ENCODE measurements at regions not wholly inside any gene's neighbourhood (a gene's known extent, or its start where the extent isn't known, plus 50 kb on each side); places are given as distances from the start of the nearest gene placed in this dataset.
"Not testable (repeated sequence)": the region's sequence is repeated elsewhere in the genome, so short reads cannot be mapped to it uniquely, and the experiment has no call there.

- no peak overlapping the region for H3K4me3 ChIP-seq (ENCODE audit: low read depth, low read length)
- H3K27ac ChIP-seq (ENCODE audit: insufficient read depth, low read length, poor library complexity, severe bottlenecking) = no peak overlapping the region
- H3K4me1 ChIP-seq (ENCODE audit: control insufficient read depth, insufficient read depth, low read length, poor library complexity, severe bottlenecking) = no peaks in the 10 kb centered on the region
- H3K36me3 ChIP-seq (ENCODE audit: control insufficient read depth, insufficient read depth, low read length) = no peaks in the 10 kb centered on the region
- H3K9me3 ChIP-seq (ENCODE audit: control insufficient read depth in 2 of 2, low read length in 2 of 2) = no peaks in the 10 kb centered on the region
- no peak for ATAC-seq (ENCODE audit: low read depth in 2 of 2)
- Mint-ChIP-seq H3K9me3 (peaks cover 0 to 2% (median 0%) of the 10 kb centered on the region in 7 donors), H3K27me3 (peaks cover 5% of the 10 kb centered on the region), H3K4me1 (no peaks in the 10 kb centered on the region), H3K4me3 (no peak overlapping the region), H3K36me3 (no peaks in the 10 kb centered on the region), H3K27ac (no peak overlapping the region)
- DNase-seq = no peak
- peaks cover under 1% of the 10 kb centered on the region for H3K27me3 ChIP-seq (ENCODE audit: control insufficient read depth, insufficient read depth, low read length)
Observed at GRCh38 chr2:55768991-55769390, 75.3 kb upstream of the PNPT1 start.

GRCh38 chr2:55766947-55767346 lies 73.3 kb upstream of the PNPT1 start:
- no peak overlapping the region for H3K27ac Mint-ChIP-seq
- H3K4me3 Mint-ChIP-seq = no peak overlapping the region
- H3K27me3 Mint-ChIP-seq = peaks cover 3% of the 10 kb centered on the region
- no peak for ATAC-seq (ENCODE audit: low read depth in 2 of 2)
- H3K36me3 Mint-ChIP-seq = no peaks in the 10 kb centered on the region
- H3K9me3 Mint-ChIP-seq = peaks cover 0 to 2% (median 0%) of the 10 kb centered on the region in 7 donors
- Histone ChIP-seq H3K36me3 (ENCODE audit: control insufficient read depth, insufficient read depth, low read length) (no peaks in the 10 kb centered on the region), H3K4me3 (ENCODE audit: low read depth, low read length) (no peak overlapping the region), H3K27ac (ENCODE audit: insufficient read depth, low read length, poor library complexity, severe bottlenecking) (no peak overlapping the region), H3K4me1 (ENCODE audit: control insufficient read depth, insufficient read depth, low read length, poor library complexity, severe bottlenecking) (no peaks in the 10 kb centered on the region), H3K9me3 (ENCODE audit: control insufficient read depth in 2 of 2, low read length in 2 of 2) (no peaks in the 10 kb centered on the region), H3K27me3 (ENCODE audit: control insufficient read depth, insufficient read depth, low read length) (peaks cover 6% of the 10 kb centered on the region)
- no peaks in the 10 kb centered on the region for H3K4me1 Mint-ChIP-seq
- no peak for DNase-seq

- not testable (repeated sequence) for H3K9me3 Mint-ChIP-seq; H3K4me1 Mint-ChIP-seq; H3K4me1 ChIP-seq (ENCODE audit: control insufficient read depth, insufficient read depth, low read length, poor library complexity, severe bottlenecking); H3K36me3 Mint-ChIP-seq; H3K27me3 Mint-ChIP-seq; H3K27me3 ChIP-seq (ENCODE audit: control insufficient read depth, insufficient read depth, low read length); H3K27ac Mint-ChIP-seq; H3K27ac ChIP-seq (ENCODE audit: insufficient read depth, low read length, poor library complexity, severe bottlenecking); H3K36me3 ChIP-seq (ENCODE audit: control insufficient read depth, insufficient read depth, low read length); ATAC-seq (ENCODE audit: low read depth in 2 of 2); H3K4me3 ChIP-seq (ENCODE audit: low read depth, low read length); DNase-seq; H3K9me3 ChIP-seq (ENCODE audit: control insufficient read depth in 2 of 2, low read length in 2 of 2); H3K4me3 Mint-ChIP-seq
Observed at GRCh38 chr2:55765708-55766107, 72.1 kb upstream of the PNPT1 start.

- Mint-ChIP-seq H3K27ac (no peak overlapping the region), H3K36me3 (no peaks in the 10 kb centered on the region), H3K9me3 (peaks cover 0 to 3% (median 0%) of the 10 kb centered on the region in 7 donors), H3K4me3 (no peak overlapping the region), H3K4me1 (no peaks in the 10 kb centered on the region), H3K27me3 (no peaks in the 10 kb centered on the region)
- DNase-seq (no peak), ATAC-seq (ENCODE audit: low read depth in 2 of 2) (no peak)
- no peaks in the 10 kb centered on the region for H3K36me3 ChIP-seq (ENCODE audit: control insufficient read depth, insufficient read depth, low read length)
- no peaks in the 10 kb centered on the region for H3K9me3 ChIP-seq (ENCODE audit: control insufficient read depth in 2 of 2, low read length in 2 of 2)
- H3K4me3 ChIP-seq (ENCODE audit: low read depth, low read length) = no peak overlapping the region
- H3K4me1 ChIP-seq (ENCODE audit: control insufficient read depth, insufficient read depth, low read length, poor library complexity, severe bottlenecking) = no peaks in the 10 kb centered on the region
- no peak overlapping the region for H3K27ac ChIP-seq (ENCODE audit: insufficient read depth, low read length, poor library complexity, severe bottlenecking)
- peaks cover 6% of the 10 kb centered on the region for H3K27me3 ChIP-seq (ENCODE audit: control insufficient read depth, insufficient read depth, low read length)
Observed at GRCh38 chr2:55763721-55764120, 70.1 kb upstream of the PNPT1 start.

- Histone ChIP-seq H3K27me3 (ENCODE audit: control insufficient read depth, insufficient read depth, low read length) (peaks cover 6% of the 10 kb centered on the region), H3K4me1 (ENCODE audit: control insufficient read depth, insufficient read depth, low read length, poor library complexity, severe bottlenecking) (no peaks in the 10 kb centered on the region), H3K27ac (ENCODE audit: insufficient read depth, low read length, poor library complexity, severe bottlenecking) (no peak overlapping the region), H3K4me3 (ENCODE audit: low read depth, low read length) (no peak overlapping the region), H3K36me3 (ENCODE audit: control insufficient read depth, insufficient read depth, low read length) (no peaks in the 10 kb centered on the region), H3K9me3 (ENCODE audit: control insufficient read depth in 2 of 2, low read length in 2 of 2) (no peaks in the 10 kb centered on the region)
- H3K36me3 Mint-ChIP-seq = no peaks in the 10 kb centered on the region
- no peak overlapping the region for H3K4me3 Mint-ChIP-seq
- no peak for DNase-seq
- H3K27ac Mint-ChIP-seq = no peak overlapping the region
- peaks cover 7% of the 10 kb centered on the region for H3K27me3 Mint-ChIP-seq
- H3K9me3 Mint-ChIP-seq = peaks cover 0 to 1% (median 0%) of the 10 kb centered on the region in 7 donors
- no peak for ATAC-seq (ENCODE audit: low read depth in 2 of 2)
- H3K4me1 Mint-ChIP-seq = no peaks in the 10 kb centered on the region
Observed at GRCh38 chr2:55761526-55761925, 67.9 kb upstream of the PNPT1 start.

- H3K36me3 Mint-ChIP-seq = no peaks in the 10 kb centered on the region
- no peak overlapping the region for H3K27ac ChIP-seq (ENCODE audit: insufficient read depth, low read length, poor library complexity, severe bottlenecking)
- H3K4me1 ChIP-seq (ENCODE audit: control insufficient read depth, insufficient read depth, low read length, poor library complexity, severe bottlenecking) = no peaks in the 10 kb centered on the region
- H3K4me3 Mint-ChIP-seq = no peak overlapping the region
- no peaks in the 10 kb centered on the region for H3K9me3 ChIP-seq (ENCODE audit: control insufficient read depth in 2 of 2, low read length in 2 of 2)
- no peaks in the 10 kb centered on the region for H3K4me1 Mint-ChIP-seq
- no peak overlapping the region for H3K27ac Mint-ChIP-seq
- H3K9me3 Mint-ChIP-seq = peaks cover 0 to 1% (median 0%) of the 10 kb centered on the region in 7 donors
- H3K27me3 Mint-ChIP-seq = peaks cover 7% of the 10 kb centered on the region
- peaks cover 6% of the 10 kb centered on the region for H3K27me3 ChIP-seq (ENCODE audit: control insufficient read depth, insufficient read depth, low read length)
- H3K4me3 ChIP-seq (ENCODE audit: low read depth, low read length) = no peak overlapping the region
- ATAC-seq (ENCODE audit: low read depth in 2 of 2) (no peak), DNase-seq (no peak)
- H3K36me3 ChIP-seq (ENCODE audit: control insufficient read depth, insufficient read depth, low read length) = no peaks in the 10 kb centered on the region
Observed at GRCh38 chr2:55761024-55761423, 67.4 kb upstream of the PNPT1 start.

- H3K4me1 ChIP-seq (ENCODE audit: control insufficient read depth, insufficient read depth, low read length, poor library complexity, severe bottlenecking) = no peaks in the 10 kb centered on the region
- H3K27me3 ChIP-seq (ENCODE audit: control insufficient read depth, insufficient read depth, low read length) = peaks cover 6% of the 10 kb centered on the region
- no peaks in the 10 kb centered on the region for H3K4me1 Mint-ChIP-seq
- no peaks in the 10 kb centered on the region for H3K36me3 Mint-ChIP-seq
- no peak overlapping the region for H3K4me3 Mint-ChIP-seq
- no peak overlapping the region for H3K4me3 ChIP-seq (ENCODE audit: low read depth, low read length)
- no peak for ATAC-seq (ENCODE audit: low read depth in 2 of 2)
- H3K9me3 ChIP-seq (ENCODE audit: control insufficient read depth in 2 of 2, low read length in 2 of 2) = no peaks in the 10 kb centered on the region
- H3K9me3 Mint-ChIP-seq = peaks cover 0 to 1% (median 0%) of the 10 kb centered on the region in 7 donors
- no peaks in the 10 kb centered on the region for H3K36me3 ChIP-seq (ENCODE audit: control insufficient read depth, insufficient read depth, low read length)
- no peak overlapping the region for H3K27ac ChIP-seq (ENCODE audit: insufficient read depth, low read length, poor library complexity, severe bottlenecking)
- DNase-seq = no peak
- H3K27me3 Mint-ChIP-seq = peaks cover 7% of the 10 kb centered on the region
- no peak overlapping the region for H3K27ac Mint-ChIP-seq
Observed at GRCh38 chr2:55760125-55760524, 66.5 kb upstream of the PNPT1 start.

- peaks cover 7% of the 10 kb centered on the region for H3K27me3 Mint-ChIP-seq
- H3K27ac ChIP-seq (ENCODE audit: insufficient read depth, low read length, poor library complexity, severe bottlenecking) = no peak overlapping the region
- no peaks in the 10 kb centered on the region for H3K36me3 Mint-ChIP-seq
Observed at GRCh38 chr2:55759271-55759921, 65.8 kb upstream of the PNPT1 start.

More at GRCh38 chr2:55759271-55759921, 65.8 kb upstream of the PNPT1 start:
- Mint-ChIP-seq H3K9me3 (peaks cover 0 to 2% (median 0%) of the 10 kb centered on the region in 7 donors), H3K4me1 (no peaks in the 10 kb centered on the region), H3K4me3 (no peak overlapping the region), H3K27ac (no peak overlapping the region)
- no peak for ATAC-seq (ENCODE audit: low read depth in 2 of 2)
- Histone ChIP-seq H3K36me3 (ENCODE audit: control insufficient read depth, insufficient read depth, low read length) (no peaks in the 10 kb centered on the region), H3K4me3 (ENCODE audit: low read depth, low read length) (no peak overlapping the region), H3K27me3 (ENCODE audit: control insufficient read depth, insufficient read depth, low read length) (peaks cover 6% of the 10 kb centered on the region), H3K4me1 (ENCODE audit: control insufficient read depth, insufficient read depth, low read length, poor library complexity, severe bottlenecking) (no peaks in the 10 kb centered on the region), H3K9me3 (ENCODE audit: control insufficient read depth in 2 of 2, low read length in 2 of 2) (no peaks in the 10 kb centered on the region)
- no peak for DNase-seq

Measured in CD4-positive, CD25-positive, alpha-beta regulatory T cell (primary cell).